ENCODE measurements at regions not wholly inside any gene's neighbourhood (a gene's known extent, or its start where the extent isn't known, plus 50 kb on each side); places are given as distances from the start of the nearest gene placed in this dataset.
"Not testable (repeated sequence)": the region's sequence is repeated elsewhere in the genome, so short reads cannot be mapped to it uniquely, and the experiment has no call there.

DNA sequence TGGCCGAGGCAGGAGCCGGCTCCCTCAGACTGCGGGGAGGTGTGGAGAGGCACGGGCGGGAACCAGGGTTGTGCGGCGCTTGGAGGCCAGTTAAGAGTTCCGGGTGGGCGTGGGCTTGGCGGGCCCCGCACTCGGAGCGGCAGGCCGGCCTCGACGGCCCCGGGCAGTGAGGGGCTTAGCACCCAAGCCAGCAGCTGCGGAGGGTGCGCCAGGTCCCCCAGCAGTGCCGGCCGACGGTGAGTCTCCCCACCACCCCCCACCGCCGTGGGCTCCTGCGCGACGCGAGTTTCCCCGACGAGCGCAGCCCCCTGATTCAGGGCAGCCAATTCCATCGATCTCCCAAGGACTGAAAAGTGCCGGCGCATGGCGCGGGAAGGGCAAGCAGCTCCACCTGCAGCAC is 605.4 kb upstream of the SLC35B3 start:
- DNase-seq, result no peak

DNA sequence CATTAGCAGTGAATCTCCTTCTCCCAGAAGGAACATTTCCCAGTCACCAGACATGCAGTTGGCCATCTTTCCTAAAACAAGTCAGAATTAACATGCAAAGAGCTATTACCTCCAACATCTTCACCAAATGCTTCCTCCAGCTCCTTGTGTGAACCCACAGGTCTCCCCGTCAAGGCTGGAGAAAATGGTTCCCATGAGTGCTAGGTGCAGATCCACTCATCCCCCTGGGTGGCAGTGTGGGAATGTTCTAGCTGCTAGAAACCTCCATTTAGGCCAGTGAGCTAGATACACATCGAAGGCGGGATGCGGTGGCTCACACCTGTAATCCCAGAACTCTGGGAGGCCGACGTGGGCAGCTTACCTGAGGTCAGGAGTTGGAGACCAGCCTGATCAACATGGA is 603.9 kb upstream of the SLC35B3 start:
- no peak for DNase-seq

DNA sequence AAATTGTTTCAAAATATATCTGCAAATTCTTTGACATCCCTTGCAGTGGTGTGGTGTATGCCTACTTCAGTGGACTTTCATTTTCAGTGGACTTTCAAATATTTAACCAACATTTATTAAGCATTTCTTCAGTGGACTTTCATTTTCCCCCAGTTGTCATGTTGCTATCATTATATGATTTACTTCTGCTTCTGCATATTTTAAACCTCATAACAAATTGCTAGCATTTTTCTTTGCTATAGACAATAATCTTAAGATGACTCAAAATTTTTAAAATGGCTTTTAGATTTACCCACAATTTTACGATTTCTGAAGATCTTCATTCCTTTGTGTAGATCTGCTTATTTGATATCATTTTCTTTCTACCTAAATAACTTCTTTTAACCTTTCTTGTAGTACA is 592.7 kb upstream of the SLC35B3 start:
- no peak for DNase-seq

DNA sequence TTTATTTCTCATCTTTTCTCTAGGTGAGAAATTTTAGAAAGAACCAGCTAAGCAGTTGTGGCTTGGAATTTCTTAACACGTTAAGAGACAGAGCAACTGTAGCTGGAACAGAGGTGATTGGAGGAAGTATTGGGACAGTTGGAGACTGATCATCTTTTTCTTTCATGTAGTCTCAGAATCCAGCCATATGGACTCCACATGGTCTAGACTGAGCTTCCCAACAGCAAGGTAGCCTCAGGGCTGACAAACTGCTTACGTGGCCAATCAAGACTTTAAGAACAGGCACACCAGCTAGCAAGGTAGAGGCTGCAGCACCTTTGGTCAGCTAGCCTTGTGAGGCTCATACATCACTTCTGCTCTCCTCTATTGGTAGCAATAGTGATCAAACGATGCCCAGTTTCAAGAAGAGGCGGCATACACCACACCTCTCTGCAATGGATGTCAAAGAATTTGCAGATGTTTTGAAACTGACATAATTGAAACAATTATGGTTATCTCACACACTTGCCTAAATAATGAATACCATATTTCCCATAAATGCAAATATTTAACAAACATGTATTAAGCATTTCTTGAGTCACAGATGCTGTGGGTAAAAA is 590.5 kb upstream of the SLC35B3 start:
- no peak for DNase-seq

DNA sequence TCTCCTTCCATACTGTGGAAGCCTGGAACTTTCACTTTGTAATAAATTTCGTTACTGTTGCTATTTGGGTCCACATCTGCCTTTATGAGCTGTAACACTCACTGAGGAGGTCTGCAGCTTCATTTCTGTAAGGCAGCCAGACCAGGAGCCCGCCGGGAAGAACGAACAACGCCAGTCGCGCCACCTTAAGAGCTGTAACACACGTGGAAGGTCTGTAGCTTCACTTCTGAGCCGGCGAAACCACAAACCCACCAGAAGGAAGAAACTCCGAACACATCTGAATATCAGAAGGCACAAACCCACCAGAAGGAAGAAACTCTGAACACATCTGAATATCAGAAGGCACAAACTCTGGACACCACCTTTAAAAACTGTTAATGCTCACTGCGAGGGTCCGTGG is 589.9 kb upstream of the SLC35B3 start:
- DNase-seq, result no peak

DNA sequence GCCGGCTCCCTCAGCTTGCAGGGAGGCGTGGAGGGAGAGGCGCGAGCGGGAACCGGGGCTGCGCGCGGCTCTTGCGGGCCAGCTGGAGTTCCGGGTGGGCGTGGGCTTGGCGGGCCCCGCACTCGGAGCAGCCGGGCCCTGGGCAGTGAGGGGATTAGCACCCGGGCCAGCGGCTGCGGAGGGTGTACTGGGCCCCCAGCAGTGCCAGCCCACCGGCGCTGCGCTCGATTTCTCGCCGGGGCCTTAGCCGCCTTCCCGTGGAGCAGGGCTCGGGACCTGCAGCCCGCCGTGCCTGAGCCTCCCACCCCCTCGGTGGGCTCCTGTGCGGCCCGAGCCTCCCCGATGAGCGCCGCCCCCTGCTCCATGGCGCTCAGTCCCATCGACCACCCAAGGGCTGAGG is 588.9 kb upstream of the SLC35B3 start:
- DNase-seq, result not testable (repeated sequence)

DNA sequence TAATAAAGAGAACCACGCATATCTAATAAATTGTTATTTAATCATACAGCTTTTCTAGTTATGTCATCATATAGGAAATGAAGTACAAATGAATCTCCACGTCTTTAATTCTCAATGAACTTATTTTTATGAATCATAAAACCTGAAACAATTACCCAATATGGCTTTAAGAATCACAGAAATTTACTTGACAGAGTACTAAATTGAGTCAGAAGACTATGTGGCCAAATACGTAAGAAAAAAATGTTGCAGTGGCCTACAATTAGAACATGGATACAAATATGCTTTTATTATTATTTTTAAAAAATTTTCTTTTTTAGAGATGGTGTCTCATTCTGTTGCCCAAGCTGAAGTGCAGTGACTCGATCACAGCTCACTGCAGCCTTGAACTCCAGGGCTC is 584.7 kb upstream of the SLC35B3 start:
- DNase-seq, result no peak

DNA sequence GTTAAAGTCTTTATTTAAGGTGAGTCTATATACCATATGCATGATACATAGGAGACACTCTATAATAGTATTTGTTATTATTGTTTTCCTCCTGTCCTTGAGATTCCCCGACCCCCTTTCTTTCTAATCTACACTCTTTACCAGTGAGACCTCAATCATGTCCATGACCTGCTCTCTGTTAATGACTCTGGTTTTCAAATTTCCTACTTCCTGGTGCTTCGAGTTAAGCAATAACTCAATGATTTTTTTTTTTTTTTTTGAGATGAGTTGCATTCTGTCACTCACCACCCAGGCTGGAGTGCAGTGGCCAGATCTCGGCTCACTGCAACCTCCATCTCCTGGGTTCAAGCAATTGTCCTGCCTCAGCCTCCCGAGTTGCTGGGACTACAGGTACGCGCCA is 574.6 kb upstream of the SLC35B3 start:
- no peak for DNase-seq

DNA sequence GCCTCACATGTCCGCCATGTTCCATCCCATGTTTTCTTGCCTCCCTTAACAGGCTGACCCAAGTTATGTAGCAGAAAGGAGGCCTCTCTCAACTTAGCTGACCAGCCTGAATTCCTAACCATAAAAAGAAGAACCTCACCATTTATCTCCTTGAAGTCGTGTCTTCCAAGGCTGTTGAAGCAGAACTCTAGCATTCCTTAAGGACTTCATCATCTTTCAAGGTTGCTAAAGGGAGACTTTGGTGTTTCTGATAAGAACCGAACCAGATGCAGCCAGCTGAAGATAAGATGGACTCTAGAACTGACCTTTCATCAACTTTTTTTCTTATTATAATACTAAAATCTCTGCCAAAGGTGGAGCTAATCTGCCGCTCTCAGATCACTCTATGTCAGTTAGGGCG is 571.7 kb upstream of the SLC35B3 start:
- DNase-seq, result no peak

DNA sequence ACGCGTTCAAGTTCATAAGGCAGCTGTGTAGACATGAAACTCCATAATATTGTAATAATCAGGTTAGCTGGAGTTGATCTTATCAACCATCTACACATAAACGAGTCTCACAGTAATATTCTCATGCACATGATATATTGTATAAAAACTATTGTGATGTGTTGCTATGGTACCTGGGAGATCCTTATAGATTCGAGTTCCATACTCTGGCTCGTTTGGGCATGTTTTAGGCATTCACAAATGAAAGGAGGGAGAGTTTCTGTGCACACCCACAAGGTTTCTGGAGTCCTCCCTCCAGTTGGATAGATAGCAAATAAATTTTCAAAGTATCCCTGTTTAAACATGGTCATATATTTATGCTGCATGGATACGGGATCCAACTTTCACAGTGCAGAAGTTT is 567.5 kb upstream of the SLC35B3 start:
- no peak for DNase-seq

DNA sequence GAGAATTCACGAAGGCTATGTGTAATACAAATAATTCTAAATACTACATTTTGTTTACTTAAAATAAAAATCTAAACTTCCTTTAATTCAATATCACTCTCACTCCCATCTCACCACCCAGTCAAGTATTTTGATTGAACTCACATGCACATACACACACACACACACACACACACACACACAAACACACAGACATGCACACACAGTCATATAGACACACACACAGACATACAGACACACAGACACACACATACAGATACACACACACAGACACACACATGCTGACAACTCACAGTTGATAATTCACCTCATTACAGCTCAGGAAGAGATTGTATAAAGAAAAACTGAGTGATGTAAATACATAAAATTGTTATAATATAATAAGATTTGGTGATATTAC is 559.8 kb upstream of the SLC35B3 start:
- no peak for DNase-seq

DNA sequence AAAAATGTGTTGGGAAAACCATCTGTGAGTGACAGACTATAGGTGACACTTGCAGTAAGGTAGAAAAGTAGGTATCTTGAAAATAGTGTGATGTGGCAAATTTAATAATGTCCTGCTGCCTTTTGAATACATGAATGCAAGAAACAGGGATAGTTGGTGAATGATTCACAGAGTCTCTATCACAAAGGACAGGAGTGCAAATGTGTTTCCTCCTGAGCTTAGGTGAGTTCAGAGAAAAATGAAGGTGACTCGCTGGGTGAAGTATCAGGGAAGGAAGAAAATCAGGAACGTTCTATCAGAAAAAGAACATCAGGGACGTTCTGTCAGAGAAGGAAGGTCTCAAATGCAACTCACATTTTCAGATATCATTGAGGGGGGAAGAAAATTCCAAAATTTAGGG is 557.8 kb upstream of the SLC35B3 start:
- DNase-seq, result no peak

DNA sequence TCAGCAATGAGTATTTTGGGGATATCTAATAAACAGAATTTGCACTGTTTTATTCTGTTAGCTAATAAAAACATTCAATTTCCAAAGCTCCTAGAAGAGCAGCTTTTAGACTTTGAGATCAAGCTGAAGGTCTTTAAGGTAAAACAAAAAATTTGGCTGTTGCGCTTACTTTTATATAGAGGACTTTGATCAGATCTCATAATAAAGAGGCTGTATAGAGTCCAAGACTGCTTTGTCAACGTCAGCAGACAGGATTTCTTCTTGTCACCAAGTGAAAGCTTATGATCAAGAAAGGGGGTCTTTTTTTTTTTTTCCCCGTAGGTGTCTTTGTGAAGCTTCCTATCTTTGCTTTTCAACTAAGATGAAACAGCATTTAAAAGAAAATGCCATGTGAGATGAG is 556.5 kb upstream of the SLC35B3 start:
- DNase-seq, result no peak

DNA sequence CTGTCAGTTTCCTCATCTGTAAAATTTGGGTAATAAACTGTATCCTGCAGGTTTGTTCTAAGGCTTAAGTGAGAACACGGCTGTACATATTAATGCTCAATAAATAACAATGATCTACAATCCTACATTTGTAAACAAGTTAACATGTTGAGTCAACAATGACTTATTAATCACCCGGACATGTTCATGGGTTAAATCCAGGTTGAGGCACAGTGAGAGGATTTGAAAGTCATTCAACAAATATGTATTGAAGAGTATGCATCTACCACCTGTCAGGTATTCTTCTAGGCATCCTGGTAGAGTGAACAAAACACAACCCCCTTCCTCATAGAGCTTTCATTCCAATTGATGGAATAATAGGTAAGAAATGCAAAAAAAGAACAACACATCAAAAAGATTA is 554.7 kb upstream of the SLC35B3 start:
- DNase-seq, result no peak

DNA sequence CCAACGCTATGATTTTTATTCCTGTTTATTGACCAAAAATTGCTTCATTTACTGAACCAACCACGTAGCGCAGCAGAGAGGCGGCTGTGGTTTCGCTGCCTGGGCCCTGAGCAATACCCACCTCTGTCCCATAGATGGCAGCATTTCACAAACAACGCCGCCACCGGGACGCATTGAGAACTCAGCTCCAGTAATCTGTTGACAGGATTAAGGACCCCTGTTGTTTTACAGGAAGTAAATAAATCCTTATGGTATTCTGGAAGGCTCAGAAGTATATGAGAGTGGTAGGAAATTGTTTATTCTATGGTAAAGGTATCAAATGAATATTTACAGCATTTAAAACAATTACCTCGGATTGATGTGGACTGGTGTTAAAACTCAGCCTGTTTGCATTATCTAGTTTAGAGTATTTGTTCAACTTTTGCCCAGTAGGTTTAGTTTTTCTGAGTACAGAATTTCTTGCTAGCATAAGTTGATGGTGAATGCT is 547.9 kb upstream of the SLC35B3 start:
- peak; percentile 49 for DNase-seq

DNA sequence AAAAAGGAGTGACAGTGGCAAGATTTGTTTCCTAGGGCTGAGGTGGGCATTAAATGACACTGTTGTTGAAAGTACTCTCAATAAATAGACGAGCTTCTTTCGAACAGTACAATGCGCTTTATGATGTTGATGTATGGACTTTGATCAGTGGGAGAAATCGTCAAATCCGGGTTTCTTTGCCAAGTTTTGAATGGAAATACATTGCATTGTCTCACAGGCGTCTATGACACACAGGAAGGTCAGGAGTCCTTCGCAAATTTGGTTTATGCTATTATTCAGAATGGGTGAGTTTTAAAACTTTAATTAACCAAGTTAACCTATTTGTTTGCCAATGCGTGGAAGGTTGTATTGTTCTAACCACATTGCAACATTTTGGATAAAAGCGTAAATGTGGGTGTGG is 547.3 kb upstream of the SLC35B3 start:
- DNase-seq, result no peak

DNA sequence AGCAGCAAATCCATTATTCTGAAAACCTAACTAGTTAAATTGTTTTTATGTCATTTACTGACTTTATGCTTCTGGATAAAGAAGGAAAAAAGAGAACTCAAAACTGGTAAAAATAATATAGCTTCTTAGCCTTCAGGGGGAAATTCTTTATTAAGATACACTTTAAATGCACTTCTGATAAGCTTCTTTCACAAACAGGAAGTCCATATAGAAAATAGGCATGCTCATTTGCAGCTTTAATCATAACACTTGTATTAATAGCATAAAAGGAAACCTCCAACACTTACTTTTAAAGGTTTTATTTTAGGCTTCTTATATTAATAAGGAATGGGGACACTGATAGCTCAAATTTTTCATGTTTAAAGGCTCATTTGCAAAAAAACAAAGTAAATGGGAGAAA is 538.0 kb upstream of the SLC35B3 start:
- no peak for DNase-seq

DNA sequence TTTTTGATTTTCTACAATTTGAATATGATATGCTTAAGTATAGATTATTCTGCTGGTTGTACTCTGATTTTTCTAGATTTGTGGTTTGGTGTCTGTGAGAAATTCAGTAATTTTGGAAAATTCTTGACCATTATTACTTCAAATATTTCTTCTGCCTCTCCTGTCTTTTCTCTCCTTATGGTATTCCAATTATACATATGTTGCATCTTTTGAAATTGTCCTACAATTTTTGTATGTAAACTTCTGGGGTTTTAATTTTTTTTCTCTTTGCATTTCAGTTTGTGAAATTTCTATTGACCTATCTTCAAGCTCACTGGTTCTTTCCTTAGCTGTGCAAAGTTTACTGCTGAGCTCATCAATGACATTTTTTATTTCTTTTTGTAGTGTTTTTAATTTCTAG is 534.4 kb upstream of the SLC35B3 start:
- DNase-seq, result no peak

DNA sequence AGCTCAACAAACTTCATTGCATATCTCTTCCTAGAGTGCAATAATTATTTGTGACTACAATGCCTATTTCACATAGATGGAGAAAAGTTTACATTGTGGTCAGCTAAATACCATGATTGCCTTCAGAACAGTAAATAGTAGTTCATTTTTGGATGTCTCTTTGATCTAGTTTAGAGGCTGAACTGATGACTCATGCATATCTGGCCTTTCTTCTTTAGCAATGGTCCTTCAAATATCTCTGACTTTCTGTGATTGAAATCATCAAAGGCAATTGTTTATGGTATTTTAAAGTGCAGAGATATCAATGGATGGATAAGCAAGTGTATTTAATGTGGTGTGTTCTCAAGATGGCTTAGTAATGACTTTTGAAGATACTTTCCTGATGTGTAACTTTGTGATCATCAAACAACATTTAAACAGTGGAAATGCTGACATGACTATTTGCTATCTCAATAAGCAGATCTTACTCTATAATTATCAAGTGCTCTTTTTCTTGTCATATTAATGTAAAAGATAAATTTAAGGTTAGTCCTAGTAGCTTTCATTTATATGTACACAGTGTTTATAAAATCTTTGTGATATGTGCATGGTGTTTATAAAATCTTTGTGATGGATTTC is 523.7 kb upstream of the SLC35B3 start:
- DNase-seq, result no peak

DNA sequence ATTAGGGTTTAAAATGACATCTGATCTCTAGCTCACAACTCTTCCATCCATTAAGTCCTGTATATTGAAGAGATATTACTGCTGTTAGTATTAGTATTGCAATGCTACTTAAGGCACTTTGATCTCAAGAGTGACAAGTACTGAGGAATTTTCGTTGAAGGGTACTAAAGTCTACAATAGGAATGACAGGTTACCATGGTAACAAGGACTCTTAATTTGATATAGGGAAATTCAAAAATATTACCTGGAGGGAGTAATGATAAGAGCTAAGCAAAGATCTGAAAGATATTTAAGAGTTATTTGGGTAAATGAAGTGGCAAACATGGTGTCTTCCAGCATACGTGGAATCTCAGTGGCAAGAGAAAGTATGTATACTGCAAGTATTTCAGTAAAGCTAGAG is 518.0 kb upstream of the SLC35B3 start:
- DNase-seq, result no peak

DNA sequence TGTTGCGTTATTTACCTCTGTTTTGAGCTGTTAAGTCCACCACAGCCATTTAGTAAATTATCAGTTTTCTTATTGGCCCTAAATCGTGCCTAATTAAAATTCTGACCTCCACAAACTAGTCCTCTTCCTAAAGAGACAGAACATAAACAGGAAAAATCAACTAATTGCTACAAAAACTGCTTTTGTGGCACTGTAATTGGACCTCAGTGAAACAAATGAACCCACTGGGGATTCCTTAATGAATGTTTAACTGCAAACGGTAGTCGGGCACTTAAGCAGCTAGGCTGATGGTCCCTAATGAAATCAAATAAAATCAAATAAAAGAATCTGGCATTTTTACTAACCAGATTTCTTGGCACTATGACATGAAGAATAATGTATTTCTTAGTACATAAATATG is 513.4 kb upstream of the SLC35B3 start:
- no peak for DNase-seq

DNA sequence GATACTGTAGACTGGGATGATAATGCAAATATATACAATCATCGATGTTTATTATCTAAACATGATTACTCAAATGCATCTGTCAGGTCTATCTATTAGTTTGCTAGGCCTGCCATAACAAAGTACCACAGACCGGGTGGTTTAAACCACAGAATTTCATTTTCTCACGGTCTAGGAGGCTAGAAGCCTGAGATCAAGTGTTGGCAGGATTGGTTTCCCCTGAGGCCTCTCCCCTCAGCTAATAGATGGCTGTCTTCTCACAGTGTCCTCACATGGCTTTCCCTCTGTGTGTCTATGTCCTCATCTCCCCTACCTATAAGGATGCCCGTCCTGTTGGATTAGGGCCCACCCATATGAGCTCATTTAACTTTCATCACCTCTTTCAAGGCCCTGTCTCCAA is 512.6 kb upstream of the SLC35B3 start:
- no peak for DNase-seq

DNA sequence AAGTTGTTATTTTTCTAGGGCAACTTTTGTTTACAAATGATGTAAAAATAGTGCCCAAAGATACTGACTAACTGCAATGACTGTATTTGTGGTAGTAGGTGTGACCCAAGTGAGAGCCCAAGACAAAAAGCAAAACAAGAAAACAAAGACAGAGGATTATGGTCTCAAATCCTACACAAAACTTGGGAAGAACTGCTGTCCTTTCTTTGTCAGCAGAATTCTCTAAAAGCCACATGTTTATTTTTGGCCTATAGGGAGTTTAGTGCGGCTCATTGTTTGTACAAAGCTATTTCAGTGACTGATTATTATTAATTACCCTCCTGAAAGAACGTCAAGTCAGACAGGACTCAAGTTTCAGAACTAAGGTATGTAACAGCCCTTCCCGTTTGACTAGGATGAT is 509.2 kb upstream of the SLC35B3 start:
- no peak for DNase-seq

DNA sequence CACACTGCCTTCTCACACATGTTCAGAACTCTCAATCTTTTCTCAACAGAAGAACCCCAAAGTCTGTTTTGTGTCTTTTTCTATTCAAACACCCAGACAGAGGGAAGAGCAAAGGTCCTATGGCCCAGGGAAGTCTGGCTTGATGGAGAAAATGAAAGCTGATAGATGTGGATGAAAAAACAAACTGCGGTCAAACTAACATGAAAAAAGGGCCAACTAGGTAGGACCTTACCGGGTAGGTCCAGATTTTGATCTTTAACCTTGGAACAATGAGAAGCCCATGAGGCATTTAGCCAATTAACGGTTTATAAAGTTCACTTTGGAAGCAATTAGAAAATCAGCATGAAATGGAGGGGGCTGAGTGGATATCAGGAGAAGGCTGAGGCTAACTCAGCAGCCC is 507.7 kb upstream of the SLC35B3 start:
- DNase-seq, result no peak

DNA sequence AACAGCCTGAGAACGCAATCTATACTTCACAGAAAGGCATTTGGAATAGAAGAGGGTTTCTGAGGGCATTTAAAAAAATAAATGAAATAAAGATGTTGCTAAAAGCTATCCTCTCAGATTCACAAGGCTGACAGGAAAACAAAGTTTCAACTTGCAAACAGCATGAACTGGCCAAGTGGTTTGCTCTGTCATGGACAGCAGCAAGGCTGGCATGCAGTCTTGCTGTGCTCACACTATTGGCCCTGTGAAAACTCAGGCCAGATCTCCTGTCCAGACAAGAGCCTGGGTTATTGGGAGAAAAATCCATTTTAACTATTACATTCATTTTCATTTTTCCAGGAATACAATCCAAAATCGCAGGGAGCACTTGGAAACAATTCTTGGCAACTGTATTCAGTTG is 506.2 kb upstream of the SLC35B3 start:
- DNase-seq, result no peak
